ENCODE measurements at regions not wholly inside any gene's neighbourhood (a gene's known extent, or its start where the extent isn't known, plus 50 kb on each side); places are given as distances from the start of the nearest gene placed in this dataset.

DNA sequence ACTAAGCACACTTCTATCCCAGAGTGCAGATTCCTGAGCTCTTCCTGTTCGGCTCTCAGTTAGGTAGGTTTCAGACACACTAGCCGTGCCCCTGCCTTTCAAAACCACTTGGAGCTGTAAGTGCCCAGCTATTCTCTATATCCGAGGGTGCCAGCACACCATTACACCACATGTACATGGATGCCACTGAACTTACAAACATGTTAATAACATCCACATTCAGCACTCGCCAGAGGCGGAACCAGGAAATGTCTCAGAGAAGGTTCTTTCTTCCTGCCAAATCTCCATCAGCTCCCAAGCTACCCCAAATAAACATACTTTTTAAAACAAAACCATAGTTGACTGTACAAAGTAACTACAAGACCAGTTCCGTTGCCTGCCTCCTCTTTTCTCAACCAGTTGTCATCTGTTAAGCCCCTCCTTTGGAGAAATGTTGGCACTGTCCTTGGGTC lies 78.4 kb upstream of the CTTNBP2NL start:
- Histone ChIP-seq H3T11ph (ENCODE audit: low read length) (no peak overlapping the region), H3K23me2 (ENCODE audit: insufficient read length, low read depth, low read length, poor library complexity, severe bottlenecking) (no peaks in the 10 kb centered on the region), H3K56ac (ENCODE audit: insufficient read length, low read depth, low read length) (no peak overlapping the region), H4K91ac (ENCODE audit: insufficient read length, low read depth, low read length) (no peak overlapping the region), H2BK12ac (ENCODE audit: insufficient read length, low read depth, low read length) (no peak overlapping the region), H3K79me1 (ENCODE audit: insufficient read depth, low read depth, low read length, poor library complexity, severe bottlenecking) (no peaks in the 10 kb centered on the region), H3K23ac (ENCODE audit: insufficient read length, low read depth, low read length) (no peak overlapping the region), H2BK5ac (ENCODE audit: insufficient read length, low read length) (no peak overlapping the region), H3K27me3 (ENCODE audit: insufficient read depth, low read length) (no peaks in the 10 kb centered on the region), H4K8ac (replicated peaks; ENCODE audit: insufficient read length, low read depth, low read length) (no peak overlapping the region), H2AK5ac (ENCODE audit: insufficient read length, low read length) (no peak overlapping the region), H4K5ac (ENCODE audit: insufficient read length, low read depth, low read length) (no peak overlapping the region), H2BK120ac (ENCODE audit: low read depth, low read length, poor library complexity, severe bottlenecking) (no peak overlapping the region), H2AFZ (ENCODE audit: low read length) (no peak overlapping the region), H3K4me2 (ENCODE audit: insufficient read depth, insufficient read length, low read length) (no peak overlapping the region), H3K79me2 (ENCODE audit: insufficient read depth, low read length) (no peaks in the 10 kb centered on the region), H2BK15ac (ENCODE audit: low read depth, low read length) (no peak overlapping the region), H3K27ac (ENCODE audit: insufficient read length, low read depth, low read length) (no peak overlapping the region), H3K14ac (ENCODE audit: insufficient read depth, low read length) (no peak overlapping the region), H3K4ac (ENCODE audit: low read depth, low read length) (no peak overlapping the region), H3K4me1 (ENCODE audit: insufficient read depth, low read length) (no peaks in the 10 kb centered on the region), H4K20me1 (ENCODE audit: control insufficient read depth, insufficient read depth, insufficient read length) (no peaks in the 10 kb centered on the region), H3K18ac (ENCODE audit: insufficient read length, low read depth, low read length) (no peak overlapping the region), H3K9me3 (ENCODE audit: control insufficient read depth, low read depth, low read length) (no peaks in the 10 kb centered on the region), H2BK20ac (ENCODE audit: low read depth, low read length, poor library complexity, severe bottlenecking) (no peak overlapping the region), H3K9ac (ENCODE audit: extremely low read depth, insufficient read length, low read length) (no peak overlapping the region)
- Mint-ChIP-seq H3K27ac (peak overlapping the region in 1 of 3 experiments; percentile 15; a peak in 1 of 7 replicates), H3K27me3 (ENCODE audit: low read depth) (peaks cover 5% of the 10 kb centered on the region; the same call in 1 of the 2 replicates), H3K9me3 (peaks cover 3 to 6% of the 10 kb centered on the region in 2 experiments; a peak in 4 of 5 replicates), H3K4me1 (peaks cover 25 to 29% of the 10 kb centered on the region in 2 experiments), H3K4me3 (no peak overlapping the region), H3K36me3 (ENCODE audit: insufficient read depth in 1 of 3, low read depth in 3 of 3) (no peaks in the 10 kb centered on the region; a peak in 1 of 7 replicates)
- TF ChIP-seq, protein P1, sequence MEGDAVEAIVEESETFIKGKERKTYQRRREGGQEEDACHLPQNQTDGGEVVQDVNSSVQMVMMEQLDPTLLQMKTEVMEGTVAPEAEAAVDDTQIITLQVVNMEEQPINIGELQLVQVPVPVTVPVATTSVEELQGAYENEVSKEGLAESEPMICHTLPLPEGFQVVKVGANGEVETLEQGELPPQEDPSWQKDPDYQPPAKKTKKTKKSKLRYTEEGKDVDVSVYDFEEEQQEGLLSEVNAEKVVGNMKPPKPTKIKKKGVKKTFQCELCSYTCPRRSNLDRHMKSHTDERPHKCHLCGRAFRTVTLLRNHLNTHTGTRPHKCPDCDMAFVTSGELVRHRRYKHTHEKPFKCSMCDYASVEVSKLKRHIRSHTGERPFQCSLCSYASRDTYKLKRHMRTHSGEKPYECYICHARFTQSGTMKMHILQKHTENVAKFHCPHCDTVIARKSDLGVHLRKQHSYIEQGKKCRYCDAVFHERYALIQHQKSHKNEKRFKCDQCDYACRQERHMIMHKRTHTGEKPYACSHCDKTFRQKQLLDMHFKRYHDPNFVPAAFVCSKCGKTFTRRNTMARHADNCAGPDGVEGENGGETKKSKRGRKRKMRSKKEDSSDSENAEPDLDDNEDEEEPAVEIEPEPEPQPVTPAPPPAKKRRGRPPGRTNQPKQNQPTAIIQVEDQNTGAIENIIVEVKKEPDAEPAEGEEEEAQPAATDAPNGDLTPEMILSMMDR (conservative IDR thresholded peaks at IDR 0.05) = no peak
- WGBS (ENCODE audit: extremely low coverage, insufficient read length, low lambda C conversion rate) = no CpG with 5 or more reads among the region's 6 CpGs
- DNase-seq = no peak

All from H9 (cell line).